K562 (cell line): ENCODE measurements at regions not wholly inside any gene's neighbourhood (a gene's known extent, or its start where the extent isn't known, plus 50 kb on each side); places are given as distances from the start of the nearest gene placed in this dataset.

Experiments
- BCOR ChIP-seq: fragments of 450-650 bp; IDR thresholded peaks from 2 replicates; pipeline ENCODE4 v1.6.1; 2016
- BDP1 ChIP-seq: IDR thresholded peaks from 3 replicates; pipeline ENCODE4 v1.6.1; 2011; ENCODE audit not compliant: insufficient read length, insufficient read depth
- EZH2 ChIP-seq: IDR thresholded peaks from 2 replicates; pipeline ENCODE4 v1.6.1; 2012; ENCODE audit warnings: low read depth, mild to moderate bottlenecking, inconsistent platforms, low read length, borderline replicate concordance
- NFYB ChIP-seq: IDR thresholded peaks from 2 replicates; pipeline ENCODE4 v1.6.1; 2011; ENCODE audit warnings: mild to moderate bottlenecking, moderate library complexity; ENCODE audit not compliant: insufficient read length; ENCODE audit errors: extremely low read depth
- NONO ChIP-seq, 2 experiments: fragments of 200-400 bp in 1 of 2; fragments of 450-650 bp in 1 of 2; formaldehyde crosslinking in 1 of 2; IDR thresholded peaks; 2 replicates each; pipeline ENCODE4 v1.6.1; 2017; ENCODE audit warnings: low read depth in 2 of 2, mild to moderate bottlenecking in 2 of 2, moderate library complexity in 2 of 2, low read length in 1 of 2

- no peak for TF ChIP-seq NFYB
- TF ChIP-seq BDP1, result no peak
- no peak for TF ChIP-seq BCOR
- no peak for TF ChIP-seq EZH2
- TF ChIP-seq NONO (IDR thresholded peaks at IDR 0.05; ENCODE audit: low read depth in 2 of 2, low read length in 1 of 2), result no peak
Observed at GRCh38 chr18:2274613-2275012, 296.7 kb downstream of the METTL4 start.
